GM18505 (cell line): ENCODE measurements at regions not wholly inside any gene's neighbourhood (a gene's known extent, or its start where the extent isn't known, plus 50 kb on each side); places are given as distances from the start of the nearest gene placed in this dataset.

Experiments used
- ATAC-seq: cut with Tn5 transposase; IDR thresholded peaks from one replicate; pipeline ENCODE4 v1.9.1; 2021; ENCODE audit not compliant: unreplicated experiment
- POLR2A ChIP-seq: IDR thresholded peaks from 4 replicates; pipeline ENCODE4 v1.6.1; 2011; ENCODE audit warnings: borderline replicate concordance; ENCODE audit not compliant: insufficient read depth, insufficient read length; ENCODE audit errors: extremely low read depth

GRCh38 chr5:156274453-156274852, 52.5 kb upstream of the SGCD start:
- TF ChIP-seq POLR2A, result no peak
- ATAC-seq, result no peak
